Right atrium auricular region (tissue), 2 donors: ENCODE measurements at regions not wholly inside any gene's neighbourhood (a gene's known extent, or its start where the extent isn't known, plus 50 kb on each side); places are given as distances from the start of the nearest gene placed in this dataset.
"Not testable (repeated sequence)": the region's sequence is repeated elsewhere in the genome, so short reads cannot be mapped to it uniquely, and the experiment has no call there.

Experiments
- DNase-seq: peaks from one replicate; pipeline ENCODE4 v3.0.0-alpha.2; 2019; ENCODE audit warnings: low spot score
- H3K27ac ChIP-seq, 2 donors: fragments of 200-600 bp; sonication (generic); 1 replicate in 1 of 2; 2 replicates in 1 of 2; pipeline ENCODE4 v1.5.1; 2016 to 2019
- H3K27me3 ChIP-seq, 2 donors: fragments of 200-600 bp; sonication (generic); one replicate each; pipeline versions ENCODE4 v1.5.1 to v1.6.0; 2017 to 2019
- H3K36me3 ChIP-seq: fragments of 200-600 bp; sonication (generic); one replicate; pipeline ENCODE4 v1.5.1; 2016
- H3K4me1 ChIP-seq, 2 donors: fragments of 200-600 bp; sonication (generic); one replicate each; pipeline versions ENCODE4 v1.5.1 to v1.6.0; 2017 to 2019
- H3K4me3 ChIP-seq, 2 donors: fragments of 200-600 bp; sonication (generic); 1 replicate in 1 of 2; 2 replicates in 1 of 2; pipeline ENCODE4 v1.5.1; 2017 to 2019; ENCODE audit warnings: mild to moderate bottlenecking in 1 of 2, moderate library complexity in 1 of 2
- H3K9me3 ChIP-seq, 2 donors: fragments of 200-600 bp; sonication (generic); one replicate each; pipeline ENCODE4 v1.5.1; 2019
- CTCF ChIP-seq, 2 donors: fragments of 200-600 bp; sonication (generic); IDR thresholded peaks; one replicate each; pipeline ENCODE4 v1.5.1; 2019; ENCODE audit warnings: antibody characterized with exemption in 2 of 2

GRCh38 chr4:162984621-162985020, 182.1 kb downstream of the NAF1 start:
- Histone ChIP-seq H3K4me3 (no peak overlapping the region), H3K27ac (no peak overlapping the region), H3K4me1 (no peaks in the 10 kb centered on the region), H3K27me3 (no peaks in the 10 kb centered on the region), H3K9me3 (no peaks in the 10 kb centered on the region), H3K36me3 (no peaks in the 10 kb centered on the region)
- TF ChIP-seq CTCF (IDR thresholded peaks at IDR 0.05), result no peak
- DNase-seq, result no peak

GRCh38 chr4:162981823-162982222, 184.9 kb downstream of the NAF1 start:
- Histone ChIP-seq H3K4me3 (no peak overlapping the region), H3K27ac (no peak overlapping the region), H3K4me1 (no peaks in the 10 kb centered on the region), H3K36me3 (no peaks in the 10 kb centered on the region), H3K27me3 (no peaks in the 10 kb centered on the region), H3K9me3 (no peaks in the 10 kb centered on the region)
- TF ChIP-seq CTCF (IDR thresholded peaks at IDR 0.05), result no peak
- DNase-seq, result no peak

GRCh38 chr4:162978398-162978797, 188.3 kb downstream of the NAF1 start:
- Histone ChIP-seq H3K4me1 (no peaks in the 10 kb centered on the region), H3K4me3 (no peak overlapping the region), H3K36me3 (no peaks in the 10 kb centered on the region), H3K9me3 (no peaks in the 10 kb centered on the region), H3K27ac (no peak overlapping the region), H3K27me3 (no peaks in the 10 kb centered on the region)
- DNase-seq, result no peak
- no peak for TF ChIP-seq CTCF (IDR thresholded peaks at IDR 0.05)

- Histone ChIP-seq H3K4me3 (no peak overlapping the region), H3K27ac (no peak overlapping the region), H3K36me3 (no peaks in the 10 kb centered on the region), H3K9me3 (no peaks in the 10 kb centered on the region), H3K27me3 (no peaks in the 10 kb centered on the region), H3K4me1 (no peaks in the 10 kb centered on the region)
- TF ChIP-seq CTCF (IDR thresholded peaks at IDR 0.05), result no peak
- DNase-seq, result no peak
Measured at GRCh38 chr4:162977788-162978187, 188.9 kb downstream of the NAF1 start.

GRCh38 chr4:162972661-162973330, 193.9 kb downstream of the NAF1 start:
- no peaks in the 10 kb centered on the region for H3K27me3 ChIP-seq
- H3K27ac ChIP-seq, result no peak overlapping the region
- H3K4me1 ChIP-seq, result no peaks in the 10 kb centered on the region
- no peaks in the 10 kb centered on the region for H3K9me3 ChIP-seq
- no peak for TF ChIP-seq CTCF (IDR thresholded peaks at IDR 0.05)
- H3K36me3 ChIP-seq, result no peaks in the 10 kb centered on the region
- no peak overlapping the region for H3K4me3 ChIP-seq
- DNase-seq, result no peak

- DNase-seq, result no peak
- no peak for TF ChIP-seq CTCF (IDR thresholded peaks at IDR 0.05)
- H3K4me1 ChIP-seq, result no peaks in the 10 kb centered on the region
Measured at GRCh38 chr4:162969194-162969593, 197.5 kb downstream of the NAF1 start.

GRCh38 chr4:162965978-162966377, 200.7 kb downstream of the NAF1 start:
- not testable (repeated sequence) for H3K36me3 ChIP-seq, H3K9me3 ChIP-seq, DNase-seq, H3K4me1 ChIP-seq, H3K27me3 ChIP-seq, H3K4me3 ChIP-seq, H3K27ac ChIP-seq

More at GRCh38 chr4:162969194-162969593, 197.5 kb downstream of the NAF1 start:
- Histone ChIP-seq H3K9me3 (no peaks in the 10 kb centered on the region), H3K27me3 (no peaks in the 10 kb centered on the region), H3K36me3 (no peaks in the 10 kb centered on the region), H3K27ac (no peak overlapping the region), H3K4me3 (no peak overlapping the region)
